ENCODE measurements at regions not wholly inside any gene's neighbourhood (a gene's known extent, or its start where the extent isn't known, plus 50 kb on each side); places are given as distances from the start of the nearest gene placed in this dataset.

DNA sequence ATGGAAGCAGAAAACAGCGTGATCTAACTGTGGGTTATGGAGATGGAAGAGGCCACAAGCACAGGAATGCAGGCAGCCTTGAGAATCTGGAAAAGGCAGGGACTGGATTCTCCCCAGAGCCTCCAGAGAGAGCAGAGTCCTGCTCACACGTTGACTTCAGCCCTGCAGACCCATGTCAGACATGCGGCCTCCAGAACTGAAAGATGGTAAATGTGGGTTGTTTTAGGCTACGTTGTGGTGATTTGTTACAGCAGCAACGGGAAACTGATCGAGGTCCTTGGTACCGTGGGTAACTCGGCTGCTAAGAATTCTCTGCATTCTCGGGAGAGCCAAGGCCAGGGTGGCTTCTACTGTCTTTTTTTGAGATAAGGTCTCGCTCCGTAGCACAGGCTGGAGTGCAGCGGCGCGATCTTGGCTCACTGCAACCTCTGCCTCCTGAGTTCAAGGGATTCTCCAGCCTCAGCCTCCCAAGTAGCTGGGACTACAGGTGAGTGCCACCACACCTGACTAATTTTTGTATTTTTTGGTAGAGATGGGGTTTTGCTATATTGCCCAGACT lies 97.1 kb downstream of the ACKR3 start:
- 90% methylated on average over 14 of the region's 14 CpGs; no CpG with 5 or more reads in 1 of the 2 donors for whole genome bisulfite sequencing, 2 donors (ENCODE audit: low coverage in 1 of 2)
- H3K27ac ChIP-seq: no peak overlapping the region
- TF ChIP-seq EP300 (IDR thresholded peaks at IDR 0.05; ENCODE audit: low read depth) (no peak), POLR2A (IDR thresholded peaks at IDR 0.05) (no peak), POLR2AphosphoS5 (IDR thresholded peaks at IDR 0.05) (no peak)
- TF ChIP-seq, protein P1, sequence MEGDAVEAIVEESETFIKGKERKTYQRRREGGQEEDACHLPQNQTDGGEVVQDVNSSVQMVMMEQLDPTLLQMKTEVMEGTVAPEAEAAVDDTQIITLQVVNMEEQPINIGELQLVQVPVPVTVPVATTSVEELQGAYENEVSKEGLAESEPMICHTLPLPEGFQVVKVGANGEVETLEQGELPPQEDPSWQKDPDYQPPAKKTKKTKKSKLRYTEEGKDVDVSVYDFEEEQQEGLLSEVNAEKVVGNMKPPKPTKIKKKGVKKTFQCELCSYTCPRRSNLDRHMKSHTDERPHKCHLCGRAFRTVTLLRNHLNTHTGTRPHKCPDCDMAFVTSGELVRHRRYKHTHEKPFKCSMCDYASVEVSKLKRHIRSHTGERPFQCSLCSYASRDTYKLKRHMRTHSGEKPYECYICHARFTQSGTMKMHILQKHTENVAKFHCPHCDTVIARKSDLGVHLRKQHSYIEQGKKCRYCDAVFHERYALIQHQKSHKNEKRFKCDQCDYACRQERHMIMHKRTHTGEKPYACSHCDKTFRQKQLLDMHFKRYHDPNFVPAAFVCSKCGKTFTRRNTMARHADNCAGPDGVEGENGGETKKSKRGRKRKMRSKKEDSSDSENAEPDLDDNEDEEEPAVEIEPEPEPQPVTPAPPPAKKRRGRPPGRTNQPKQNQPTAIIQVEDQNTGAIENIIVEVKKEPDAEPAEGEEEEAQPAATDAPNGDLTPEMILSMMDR (IDR thresholded peaks at IDR 0.05): no peak
- no peak overlapping the region for H3K4me3 ChIP-seq
- intact Hi-C loops (cut with DNase I; ENCODE audit: low total_unique reads) (no loop called here), in situ Hi-C loops (cut with MboI; ENCODE audit: low pct_ligation_motif_present in 1 of 4, low pct_unique_long_range_greater_than_20kb in 1 of 4, low sequenced_read_pairs in 3 of 4) (no loop called here)
- H3K4me1 ChIP-seq: peaks cover 6 to 9% (median 8%) of the 10 kb centered on the region in 4 donors
- no peak for DNase-seq
- H3K36me3 ChIP-seq: no peaks in the 10 kb centered on the region
- no peaks in the 10 kb centered on the region for H3K27me3 ChIP-seq
- H3K9me3 ChIP-seq: no peaks in the 10 kb centered on the region

DNA sequence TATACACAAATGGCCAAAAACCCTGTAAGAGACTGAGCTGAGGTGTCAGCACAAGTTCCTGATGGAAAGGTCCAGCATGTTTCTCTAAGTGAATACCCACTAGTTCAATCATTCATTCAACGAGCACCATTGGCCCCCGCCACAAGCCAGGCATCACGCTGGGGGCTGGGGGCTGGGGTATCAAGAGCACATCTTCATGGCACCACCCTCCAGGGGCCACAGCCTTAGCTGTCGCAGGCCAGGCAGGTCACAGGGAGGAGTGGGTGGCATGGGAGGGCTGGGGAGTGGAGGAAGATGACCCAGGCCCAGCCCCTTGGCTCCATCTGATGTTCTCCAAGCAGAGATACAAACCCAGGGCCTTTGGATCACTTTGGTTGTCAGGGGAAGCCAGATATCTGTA lies 97.9 kb downstream of the ACKR3 start:
- intact Hi-C loops (cut with DNase I; ENCODE audit: low total_unique reads): no loop called here
- DNase-seq: no peak
- TF ChIP-seq EP300 (IDR thresholded peaks at IDR 0.05; ENCODE audit: low read depth) (no peak), POLR2AphosphoS5 (IDR thresholded peaks at IDR 0.05) (no peak)
- TF ChIP-seq, protein P1 (IDR thresholded peaks at IDR 0.05): no peak
- H3K27me3 ChIP-seq: no peaks in the 10 kb centered on the region
- no peaks in the 10 kb centered on the region for H3K36me3 ChIP-seq
- H3K27ac ChIP-seq: no peak overlapping the region
- WGBS, 2 donors (ENCODE audit: low coverage in 1 of 2): 86% methylated on average over 4 of the region's 4 CpGs; no CpG with 5 or more reads in 1 of the 2 donors
- in situ Hi-C loops (cut with MboI; ENCODE audit: low pct_ligation_motif_present in 1 of 4, low pct_unique_long_range_greater_than_20kb in 1 of 4, low sequenced_read_pairs in 3 of 4): no loop called here
- H3K4me3 ChIP-seq: no peak overlapping the region
- H3K4me1 ChIP-seq: peaks cover 4 to 7% (median 5%) of the 10 kb centered on the region in 4 donors
- no peaks in the 10 kb centered on the region for H3K9me3 ChIP-seq

DNA sequence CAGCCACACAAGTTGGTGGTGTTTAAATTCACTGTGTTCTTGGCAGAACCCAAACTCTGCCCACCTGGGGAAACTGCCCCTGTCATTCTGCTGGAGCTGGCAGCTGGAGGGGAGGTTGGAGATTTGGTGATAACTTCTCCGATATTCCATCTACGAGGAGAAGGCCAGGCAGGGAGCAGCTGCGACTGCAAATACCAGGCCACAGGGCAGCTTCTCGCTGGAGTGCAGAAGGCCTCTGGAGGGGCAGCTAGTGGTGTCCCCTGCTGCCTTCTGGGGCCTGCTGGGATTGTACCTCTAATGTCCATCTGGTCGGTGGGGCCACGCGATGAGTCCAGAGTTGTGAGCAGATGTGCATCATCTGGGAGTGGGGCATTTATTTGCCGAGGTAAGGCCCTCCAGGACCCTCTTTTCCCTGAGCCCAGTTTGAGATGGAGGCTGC lies 98.9 kb downstream of the ACKR3 start:
- Histone ChIP-seq H3K27ac (no peak overlapping the region), H3K9me3 (no peaks in the 10 kb centered on the region), H3K36me3 (no peaks in the 10 kb centered on the region), H3K27me3 (no peaks in the 10 kb centered on the region), H3K4me1 (peaks cover 0 to 2% (median 0%) of the 10 kb centered on the region in 4 donors), H3K4me3 (no peak overlapping the region)
- intact Hi-C loops (cut with DNase I; ENCODE audit: low total_unique reads) (no loop called here), in situ Hi-C loops (cut with MboI; ENCODE audit: low pct_ligation_motif_present in 1 of 4, low pct_unique_long_range_greater_than_20kb in 1 of 4, low sequenced_read_pairs in 3 of 4) (no loop called here)
- no peak for DNase-seq
- no peak for TF ChIP-seq POLR2A (IDR thresholded peaks at IDR 0.05)
- TF ChIP-seq EP300 (IDR thresholded peaks at IDR 0.05; ENCODE audit: low read depth): no peak
- no peak for TF ChIP-seq POLR2AphosphoS5 (IDR thresholded peaks at IDR 0.05)
- TF ChIP-seq, protein P1 (IDR thresholded peaks at IDR 0.05): no peak
- 98% methylated on average over 4 of the region's 8 CpGs; no CpG with 5 or more reads in 1 of the 2 donors for WGBS, 2 donors (ENCODE audit: low coverage in 1 of 2)

DNA sequence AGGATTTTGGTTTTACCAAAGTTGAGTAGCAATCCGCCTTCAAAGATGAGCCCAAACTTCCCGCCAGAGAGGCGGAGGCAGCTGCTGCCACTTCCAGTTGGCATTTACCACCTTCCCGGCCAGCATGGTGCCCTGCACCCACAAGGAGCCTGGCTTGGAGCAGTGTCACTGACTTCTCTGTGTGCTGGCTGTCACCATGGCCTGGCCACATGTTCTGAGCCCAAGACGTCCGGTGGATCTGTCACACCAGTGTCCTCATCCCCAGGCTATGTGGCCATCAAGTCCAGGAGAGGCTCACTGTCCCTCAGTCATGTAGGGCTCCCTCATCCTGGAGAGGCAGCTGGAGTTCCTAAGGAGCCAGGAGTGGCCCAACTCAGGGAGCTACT lies 100.6 kb downstream of the ACKR3 start:
- TF ChIP-seq POLR2A (IDR thresholded peaks at IDR 0.05) (no peak), EP300 (IDR thresholded peaks at IDR 0.05; ENCODE audit: low read depth) (no peak)
- TF ChIP-seq, protein P1 (IDR thresholded peaks at IDR 0.05): no peak
- in situ Hi-C loops (cut with MboI; ENCODE audit: low pct_ligation_motif_present in 1 of 4, low pct_unique_long_range_greater_than_20kb in 1 of 4, low sequenced_read_pairs in 3 of 4) (no loop called here), intact Hi-C loops (cut with DNase I; ENCODE audit: low total_unique reads) (no loop called here)
- WGBS, 2 donors (ENCODE audit: low coverage in 1 of 2): 85% methylated on average over 6 of the region's 6 CpGs; no CpG with 5 or more reads in 1 of the 2 donors
- Histone ChIP-seq H3K4me1 (no peaks in the 10 kb centered on the region), H3K27me3 (no peaks in the 10 kb centered on the region), H3K9me3 (no peaks in the 10 kb centered on the region), H3K27ac (no peak overlapping the region), H3K36me3 (no peaks in the 10 kb centered on the region), H3K4me3 (no peak overlapping the region)
- DNase-seq: no peak
